ENCODE measurements at regions not wholly inside any gene's neighbourhood (a gene's known extent, or its start where the extent isn't known, plus 50 kb on each side); places are given as distances from the start of the nearest gene placed in this dataset.

DNA sequence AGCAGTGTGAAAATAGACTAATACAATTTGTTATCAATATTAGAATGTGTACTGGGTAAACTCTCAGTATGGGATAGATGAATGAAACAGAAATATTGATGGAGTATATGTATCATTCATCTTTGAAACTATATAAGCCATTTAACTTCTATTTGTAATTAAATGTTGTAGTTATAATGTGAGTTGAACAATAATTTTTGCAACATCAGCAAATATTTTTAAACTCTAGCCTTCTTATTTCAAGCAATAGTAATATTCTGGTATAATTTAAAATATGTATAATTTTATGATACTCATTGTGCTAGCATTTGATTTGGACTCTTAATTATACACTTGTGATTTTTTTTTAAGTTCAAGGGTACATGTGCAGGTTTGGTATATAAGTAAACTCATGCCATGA is 59.6 kb upstream of the RGMB start:
- TF ChIP-seq, protein P1, sequence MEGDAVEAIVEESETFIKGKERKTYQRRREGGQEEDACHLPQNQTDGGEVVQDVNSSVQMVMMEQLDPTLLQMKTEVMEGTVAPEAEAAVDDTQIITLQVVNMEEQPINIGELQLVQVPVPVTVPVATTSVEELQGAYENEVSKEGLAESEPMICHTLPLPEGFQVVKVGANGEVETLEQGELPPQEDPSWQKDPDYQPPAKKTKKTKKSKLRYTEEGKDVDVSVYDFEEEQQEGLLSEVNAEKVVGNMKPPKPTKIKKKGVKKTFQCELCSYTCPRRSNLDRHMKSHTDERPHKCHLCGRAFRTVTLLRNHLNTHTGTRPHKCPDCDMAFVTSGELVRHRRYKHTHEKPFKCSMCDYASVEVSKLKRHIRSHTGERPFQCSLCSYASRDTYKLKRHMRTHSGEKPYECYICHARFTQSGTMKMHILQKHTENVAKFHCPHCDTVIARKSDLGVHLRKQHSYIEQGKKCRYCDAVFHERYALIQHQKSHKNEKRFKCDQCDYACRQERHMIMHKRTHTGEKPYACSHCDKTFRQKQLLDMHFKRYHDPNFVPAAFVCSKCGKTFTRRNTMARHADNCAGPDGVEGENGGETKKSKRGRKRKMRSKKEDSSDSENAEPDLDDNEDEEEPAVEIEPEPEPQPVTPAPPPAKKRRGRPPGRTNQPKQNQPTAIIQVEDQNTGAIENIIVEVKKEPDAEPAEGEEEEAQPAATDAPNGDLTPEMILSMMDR (IDR thresholded peaks at IDR 0.05; ENCODE audit: poor library complexity), result no peak
- TF ChIP-seq EZH2 (IDR thresholded peaks at IDR 0.05; ENCODE audit: borderline replicate concordance) (no peak), EZH2phosphoT487 (IDR thresholded peaks at IDR 0.05; ENCODE audit: low read depth, severe bottlenecking, unreplicated experiment) (no peak)
